NCI-H1694 (cell line): ENCODE measurements at regions not wholly inside any gene's neighbourhood (a gene's known extent, or its start where the extent isn't known, plus 50 kb on each side); places are given as distances from the start of the nearest gene placed in this dataset.
"Not testable (repeated sequence)": the region's sequence is repeated elsewhere in the genome, so short reads cannot be mapped to it uniquely, and the experiment has no call there.

Experiments
- DNase-seq: peaks from one replicate; lab custom pipeline; 2025; lab: John Stamatoyannopoulos, UW

GRCh38 chr4:53865054-53865453, 199.4 kb downstream of the CHIC2 start:
- DNase-seq, result no peak

- no peak for DNase-seq
Observed at GRCh38 chr4:53863736-53864365, 200.6 kb downstream of the CHIC2 start.

- DNase-seq, result no peak
Observed at GRCh38 chr4:53863158-53863557, 201.2 kb downstream of the CHIC2 start.

GRCh38 chr4:53861856-53862610, 202.4 kb downstream of the CHIC2 start:
- no peak for DNase-seq

- no peak for DNase-seq
Observed at GRCh38 chr4:53859305-53859704, 205.1 kb downstream of the CHIC2 start.

- DNase-seq, result no peak
Observed at GRCh38 chr4:53858744-53859143, 205.7 kb downstream of the CHIC2 start.

GRCh38 chr4:53855581-53856250, 208.7 kb downstream of the CHIC2 start:
- no peak for DNase-seq

- DNase-seq, result no peak
Observed at GRCh38 chr4:53854991-53855568, 209.3 kb downstream of the CHIC2 start.

GRCh38 chr4:53852343-53852742, 212.1 kb downstream of the CHIC2 start:
- DNase-seq, result no peak

GRCh38 chr4:53847965-53848364, 216.4 kb downstream of the CHIC2 start:
- no peak for DNase-seq

GRCh38 chr4:53844551-53844950, 219.9 kb downstream of the CHIC2 start:
- no peak for DNase-seq

GRCh38 chr4:53844133-53844532, 220.3 kb downstream of the CHIC2 start:
- no peak for DNase-seq

- DNase-seq, result no peak
Observed at GRCh38 chr4:53841711-53842110, 222.7 kb downstream of the CHIC2 start.

- DNase-seq, result no peak
Observed at GRCh38 chr4:53840643-53841042, 223.8 kb downstream of the CHIC2 start.

GRCh38 chr4:53833302-53834003, 231.0 kb downstream of the CHIC2 start:
- not testable (repeated sequence) for DNase-seq

- DNase-seq, result no peak
Observed at GRCh38 chr4:53832549-53832948, 231.9 kb downstream of the CHIC2 start.

- no peak for DNase-seq
Observed at GRCh38 chr4:53830511-53830910, 233.9 kb downstream of the CHIC2 start.

- no peak for DNase-seq
Observed at GRCh38 chr4:53821179-53821851, 230.0 kb upstream of the LNX1 start.

GRCh38 chr4:53818104-53818503, 226.8 kb upstream of the LNX1 start:
- DNase-seq, result no peak

- no peak for DNase-seq
Observed at GRCh38 chr4:53816561-53816960, 225.3 kb upstream of the LNX1 start.

- DNase-seq, result no peak
Observed at GRCh38 chr4:53815281-53815680, 224.0 kb upstream of the LNX1 start.

GRCh38 chr4:53813998-53814397, 222.7 kb upstream of the LNX1 start:
- DNase-seq, result no peak
